ENCODE measurements at regions not wholly inside any gene's neighbourhood (a gene's known extent, or its start where the extent isn't known, plus 50 kb on each side); places are given as distances from the start of the nearest gene placed in this dataset.
A peak's percentile ranks its signal among the peaks of the same experiment; 100 is the strongest.
"Not testable (repeated sequence)": the region's sequence is repeated elsewhere in the genome, so short reads cannot be mapped to it uniquely, and the experiment has no call there.

- no peak for DNase-seq
Measured at GRCh38 chr9:2396622-2397285, 224.8 kb upstream of the VLDLR start.

- DNase-seq, result not testable (repeated sequence)
Measured at GRCh38 chr9:2397875-2398274, 223.7 kb upstream of the VLDLR start.

- not testable (repeated sequence) for DNase-seq
Measured at GRCh38 chr9:2401746-2402145, 219.8 kb upstream of the VLDLR start.

GRCh38 chr9:2403701-2404100 is 217.9 kb upstream of the VLDLR start:
- no peak for DNase-seq

GRCh38 chr9:2406252-2406651 is 215.3 kb upstream of the VLDLR start:
- DNase-seq, result no peak

DNA sequence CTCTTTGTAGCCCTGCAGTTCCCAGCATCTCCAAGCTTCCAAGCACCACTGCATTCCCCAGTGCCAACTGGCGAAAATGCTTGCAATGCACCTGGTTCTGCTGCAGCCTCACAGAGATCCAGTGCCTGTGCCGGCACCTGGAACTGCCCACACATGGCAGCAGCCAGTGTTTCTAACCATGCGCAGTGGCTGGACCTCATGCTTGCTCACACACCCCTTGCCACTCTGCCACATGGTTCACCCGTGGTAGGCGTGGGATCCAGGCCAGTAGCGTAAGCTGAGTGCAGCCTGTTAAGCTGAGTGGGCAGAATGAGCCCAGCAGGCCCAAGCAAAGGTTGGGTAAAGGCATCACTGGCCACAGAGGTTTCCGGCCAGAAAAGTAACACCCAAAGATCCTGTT is 214.1 kb upstream of the VLDLR start:
- no peak for DNase-seq

- no peak for DNase-seq
Measured at GRCh38 chr9:2411459-2412215, 209.9 kb upstream of the VLDLR start.

- peak; percentile 78 for DNase-seq
Measured at GRCh38 chr9:2413160-2413805, 208.3 kb upstream of the VLDLR start.

- no peak for DNase-seq
Measured at GRCh38 chr9:2414465-2414864, 207.1 kb upstream of the VLDLR start.

DNA sequence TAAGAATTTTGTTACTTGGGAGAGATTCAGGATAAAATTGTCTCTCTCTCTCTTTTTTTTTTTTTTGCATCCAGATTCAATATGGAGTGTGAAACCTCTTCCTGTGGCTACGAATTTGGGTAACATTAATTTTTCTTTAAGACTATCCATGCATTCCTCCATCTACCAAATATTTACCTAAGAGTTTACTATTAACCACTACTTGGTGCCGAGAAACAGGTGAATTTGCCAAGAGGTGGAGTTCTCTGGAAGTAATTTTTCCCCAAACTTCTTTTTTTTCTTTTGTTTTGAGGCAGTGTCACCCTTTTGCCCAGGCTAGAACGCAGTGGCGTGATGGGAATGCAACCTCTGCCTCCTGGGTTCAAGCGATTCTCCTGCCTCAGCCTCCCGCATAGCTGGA is 206.3 kb upstream of the VLDLR start:
- DNase-seq, result no peak

- DNase-seq, result no peak
Measured at GRCh38 chr9:2417730-2418129, 203.9 kb upstream of the VLDLR start.

- DNase-seq, result peak; percentile 57
Measured at GRCh38 chr9:2418619-2419018, 203.0 kb upstream of the VLDLR start.

GRCh38 chr9:2419347-2419746 is 202.2 kb upstream of the VLDLR start:
- no peak for DNase-seq

- DNase-seq, result no peak
Measured at GRCh38 chr9:2420543-2420942, 201.0 kb upstream of the VLDLR start.

GRCh38 chr9:2424619-2425033 is 197.0 kb upstream of the VLDLR start:
- DNase-seq, result no peak

GRCh38 chr9:2425676-2426075 is 195.9 kb upstream of the VLDLR start:
- DNase-seq, result no peak

DNA sequence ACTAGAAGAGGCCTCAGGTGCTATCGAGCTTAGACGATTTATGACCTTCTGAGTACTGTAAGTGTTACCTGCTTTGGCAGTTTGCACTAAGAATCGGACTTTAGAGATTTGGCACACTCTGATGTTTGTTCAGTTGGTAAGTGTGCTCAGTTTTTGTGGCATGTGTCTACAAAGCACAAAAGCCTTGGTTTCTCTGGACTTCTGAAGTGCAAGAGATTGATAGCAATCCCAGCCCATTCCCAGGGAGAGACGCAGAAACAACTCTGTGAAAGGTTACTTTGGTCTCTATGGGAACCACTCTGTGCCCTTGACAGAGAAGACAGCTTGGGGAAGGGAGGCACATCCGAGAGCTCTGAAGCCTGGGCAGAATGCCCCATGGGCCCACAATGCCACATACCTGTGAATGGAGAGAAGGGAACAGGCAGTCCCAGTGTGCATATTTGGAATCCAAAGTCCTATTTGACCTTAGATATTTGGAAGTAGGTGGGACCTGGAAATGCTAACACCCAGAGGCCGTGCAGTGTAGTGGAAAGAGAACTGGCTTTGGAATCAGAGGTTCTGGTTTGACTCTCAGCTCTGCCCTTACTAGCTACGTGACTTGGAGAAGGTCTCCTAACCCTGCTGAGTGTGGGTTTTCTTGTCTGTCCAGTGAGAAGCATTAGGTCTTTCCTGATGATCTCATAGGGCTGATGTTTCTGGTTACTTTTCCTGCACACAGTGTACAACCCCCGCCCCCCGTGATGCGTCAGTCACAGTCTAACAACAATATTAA is 194.3 kb upstream of the VLDLR start:
- DNase-seq, result no peak

DNA sequence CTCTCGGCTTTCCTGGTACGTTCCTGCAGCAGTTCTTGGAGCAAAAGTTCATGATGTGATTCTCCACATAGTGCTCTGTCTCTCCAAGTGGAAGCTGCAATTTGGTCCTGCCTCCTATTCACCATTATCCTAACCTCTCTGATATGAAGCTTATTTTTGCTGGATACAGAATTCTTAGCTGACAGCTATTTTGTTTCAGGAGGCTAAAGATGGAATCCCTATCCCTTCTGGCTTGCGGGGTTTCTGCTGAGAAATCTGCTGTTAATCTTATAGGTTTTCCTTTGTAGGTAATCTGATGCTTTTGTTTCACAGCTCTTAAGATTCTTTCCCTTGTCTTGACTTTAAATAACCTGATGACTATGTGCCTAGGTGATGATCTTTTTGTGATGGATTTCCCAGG is 181.6 kb upstream of the VLDLR start:
- no peak for DNase-seq

- DNase-seq, result not testable (repeated sequence)
Measured at GRCh38 chr9:2443933-2444332, 177.7 kb upstream of the VLDLR start.

DNA sequence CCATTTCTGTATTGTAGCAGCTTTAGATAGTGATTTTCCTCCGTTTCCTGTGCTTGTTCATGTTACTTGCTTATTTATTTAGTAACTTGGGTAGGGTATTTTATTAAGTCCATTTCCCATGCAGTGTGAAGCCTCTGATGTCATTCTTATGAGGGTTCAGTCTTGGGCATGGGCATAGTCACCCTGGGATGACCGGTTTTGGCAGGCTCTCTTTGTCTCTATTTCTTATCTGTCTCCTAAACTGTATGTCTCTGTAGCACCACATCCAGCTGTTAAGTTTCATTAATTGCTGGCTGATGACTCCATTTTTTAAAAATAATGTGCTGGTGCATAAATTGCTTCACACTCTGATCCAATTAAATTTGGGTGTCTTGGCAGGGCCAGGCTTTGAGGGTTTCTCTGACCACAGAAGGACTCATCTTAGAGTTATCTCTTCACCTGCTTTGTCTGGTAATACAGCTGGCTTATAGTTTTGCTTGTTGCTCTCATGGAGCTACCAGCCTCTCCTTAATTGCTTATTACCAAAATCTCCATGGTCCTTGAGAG is 173.3 kb upstream of the VLDLR start:
- no peak for DNase-seq

GRCh38 chr9:2453106-2453505 is 168.5 kb upstream of the VLDLR start:
- DNase-seq, result no peak

DNA sequence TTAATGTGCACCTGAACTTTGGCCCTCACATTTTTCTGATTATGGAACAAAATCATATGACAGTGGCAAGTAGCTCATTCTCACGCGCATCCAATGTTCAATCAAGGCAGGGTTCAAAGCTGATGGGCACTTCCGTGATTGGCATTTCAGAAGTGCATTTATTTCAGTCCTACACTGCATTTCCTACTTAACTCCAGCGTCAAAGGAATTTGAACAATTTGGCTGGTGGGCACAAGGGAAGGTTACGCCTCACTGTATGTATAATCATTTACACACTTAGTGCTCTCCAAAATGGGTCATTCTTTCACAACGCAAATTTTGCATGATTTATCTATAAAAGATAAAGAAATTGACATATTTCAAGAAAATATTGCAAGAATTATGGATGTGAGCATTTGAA is 167.9 kb upstream of the VLDLR start:
- no peak for DNase-seq

- DNase-seq, result peak; percentile 40
Measured at GRCh38 chr9:2459756-2460155, 161.8 kb upstream of the VLDLR start.
